A204.1 (cell line): ENCODE measurements at regions not wholly inside any gene's neighbourhood (a gene's known extent, or its start where the extent isn't known, plus 50 kb on each side); places are given as distances from the start of the nearest gene placed in this dataset.

Source experiments
- FAIRE-seq: peaks from 2 replicates; lab custom pipeline; 2012; peaks lifted over from hg19 to GRCh38; lab: Jason Lieb, UNC

GRCh38 chr4:38230821-38231563, 270.8 kb downstream of the PTTG2 start:
- no peak for FAIRE-seq

- FAIRE-seq: no peak
Observed at GRCh38 chr4:38231626-38232025, 271.4 kb downstream of the PTTG2 start.

GRCh38 chr4:38232741-38233140, 272.5 kb downstream of the PTTG2 start:
- FAIRE-seq: no peak

- FAIRE-seq: no peak
Observed at GRCh38 chr4:38233727-38234480, 273.7 kb downstream of the PTTG2 start.

- FAIRE-seq: no peak
Observed at GRCh38 chr4:38235354-38235753, 275.2 kb downstream of the PTTG2 start.

- FAIRE-seq: no peak
Observed at GRCh38 chr4:38236003-38236402, 275.8 kb downstream of the PTTG2 start.

- FAIRE-seq: no peak
Observed at GRCh38 chr4:38236503-38236902, 276.3 kb downstream of the PTTG2 start.

GRCh38 chr4:38237139-38237538, 276.9 kb downstream of the PTTG2 start:
- no peak for FAIRE-seq

GRCh38 chr4:38241541-38241940, 281.3 kb downstream of the PTTG2 start:
- FAIRE-seq: no peak

- FAIRE-seq: no peak
Observed at GRCh38 chr4:38242101-38242500, 281.9 kb downstream of the PTTG2 start.

GRCh38 chr4:38242822-38243387, 282.7 kb downstream of the PTTG2 start:
- no peak for FAIRE-seq

- FAIRE-seq: no peak
Observed at GRCh38 chr4:38243388-38244053, 283.3 kb downstream of the PTTG2 start.

- FAIRE-seq: no peak
Observed at GRCh38 chr4:38254825-38255224, 294.6 kb downstream of the PTTG2 start.

- no peak for FAIRE-seq
Observed at GRCh38 chr4:38255572-38255971, 295.4 kb downstream of the PTTG2 start.

- FAIRE-seq: no peak
Observed at GRCh38 chr4:38266616-38267015, 306.4 kb downstream of the PTTG2 start.

- FAIRE-seq: no peak
Observed at GRCh38 chr4:38268108-38268820, 308.1 kb downstream of the PTTG2 start.

GRCh38 chr4:38268837-38269236, 308.6 kb downstream of the PTTG2 start:
- FAIRE-seq: no peak

GRCh38 chr4:38273407-38273806, 313.2 kb downstream of the PTTG2 start:
- FAIRE-seq: no peak

- FAIRE-seq: no peak
Observed at GRCh38 chr4:38275331-38276100, 315.3 kb downstream of the PTTG2 start.

- FAIRE-seq: no peak
Observed at GRCh38 chr4:38278255-38278654, 318.1 kb downstream of the PTTG2 start.

- FAIRE-seq: no peak
Observed at GRCh38 chr4:38279077-38279476, 318.9 kb downstream of the PTTG2 start.
